ENCODE measurements at regions not wholly inside any gene's neighbourhood (a gene's known extent, or its start where the extent isn't known, plus 50 kb on each side); places are given as distances from the start of the nearest gene placed in this dataset.

DNA sequence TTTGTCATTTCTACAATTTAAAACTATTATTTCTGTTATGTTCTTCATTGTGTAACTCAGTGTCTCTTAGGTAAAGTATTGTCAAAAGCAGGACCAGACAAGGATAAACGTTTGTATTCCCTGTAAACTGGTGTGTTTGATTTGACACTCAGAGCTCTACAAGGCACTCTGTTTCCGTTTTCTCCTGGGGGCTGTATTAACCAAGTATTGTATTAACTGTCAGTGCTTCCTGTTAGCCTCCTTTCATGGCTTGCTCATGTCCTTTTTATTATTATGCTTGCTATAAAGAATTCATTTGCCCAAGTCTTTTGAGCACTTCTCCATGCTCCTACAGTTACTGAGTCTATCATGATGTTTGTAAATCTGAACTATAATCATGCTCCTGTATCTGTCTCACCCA lies 323.7 kb downstream of the LPIN1 start:
- TF ChIP-seq YY1 (IDR thresholded peaks at IDR 0.05; ENCODE audit: insufficient read depth, insufficient read length) (no peak), ZNF274 (IDR thresholded peaks at IDR 0.05; ENCODE audit: low read depth, low read length) (no peak), SUZ12 (IDR thresholded peaks at IDR 0.05; ENCODE audit: extremely low read depth, insufficient read depth, insufficient read length) (no peak)
